GM12878 (cell line): ENCODE measurements at regions not wholly inside any gene's neighbourhood (a gene's known extent, or its start where the extent isn't known, plus 50 kb on each side); places are given as distances from the start of the nearest gene placed in this dataset.
"Not testable (repeated sequence)": the region's sequence is repeated elsewhere in the genome, so short reads cannot be mapped to it uniquely, and the experiment has no call there.

Experiments
- ATAC-seq: fragments of 200-7000 bp; cut with Tn5 transposase; 3 replicates; pipeline ENCODE4 v1.9.1; 2020; ENCODE audit warnings: mild to moderate bottlenecking, moderate library complexity
- BruUV-seq: library from RNA; stranded (reverse); fragments of 400-500 nt; replicated peaks from 2 replicates; lab custom pipeline; 2021; lab: Mats Ljungman, UMichigan
- CTCF ChIA-PET: fragments of 300-600 bp; sonication (Branson Sonifier 250); formaldehyde crosslinking; extraction: SDS; loops from one replicate; lab custom pipeline; 2021; ENCODE audit warnings: inconsistent platforms; lab: Yijun Ruan, JAX
- POLR2A ChIA-PET: fragments of 350-600 bp; formaldehyde crosslinking; extraction: SDS; loops from one replicate; lab custom pipeline; 2021; ENCODE audit warnings: inconsistent platforms; lab: Charles Lee
- RAD21 ChIA-PET: fragments of 300-600 bp; sonication (Branson Sonifier 250); formaldehyde crosslinking; loops from one replicate; lab custom pipeline; 2023; ENCODE audit warnings: antibody characterized with exemption; ENCODE audit not compliant: unreplicated experiment; lab: Charles Lee
- SMC1A ChIA-PET: fragments of 300-600 bp; sonication (Branson Sonifier 250); formaldehyde crosslinking; loops from one replicate; lab custom pipeline; 2023; ENCODE audit not compliant: unreplicated experiment, uncharacterized antibody; lab: Charles Lee
- DNase-seq: peaks from one replicate; pipeline ENCODE4 v3.0.0-alpha.2; 2011; ENCODE audit warnings: low read depth, low spot score
- FAIRE-seq: peaks from 3 replicates; lab custom pipeline; 2011; peaks lifted over from hg19 to GRCh38; lab: Jason Lieb, UNC
- H2AFZ ChIP-seq: 2 replicates; pipeline ENCODE4 v1.6.0; 2011; ENCODE audit warnings: low read depth, low read length, control low read depth; ENCODE audit not compliant: control insufficient read depth
- H3K27ac ChIP-seq: 2 replicates; pipeline ENCODE4 v1.5.1; 2011; ENCODE audit warnings: control low read depth; ENCODE audit not compliant: control insufficient read depth, insufficient read depth
- H3K27me3 ChIP-seq, 2 experiments: replicated peaks in 1 of 2; 2 replicates each; pipeline versions ENCODE4 v1.6.0 to v1.6.1; 2011; ENCODE audit warnings: low read length in 1 of 2; ENCODE audit not compliant: control insufficient read depth in 2 of 2, insufficient read depth in 2 of 2
- H3K36me3 ChIP-seq, 2 experiments: 2 replicates each; pipeline ENCODE4 v1.5.1; 2011; ENCODE audit warnings: low read length in 1 of 2; ENCODE audit not compliant: control insufficient read depth in 2 of 2, insufficient read depth in 2 of 2
- H3K4me1 ChIP-seq: 2 replicates; pipeline ENCODE4 v1.6.1; 2011; ENCODE audit warnings: mild to moderate bottlenecking, low read length, moderate library complexity, mixed read lengths; ENCODE audit not compliant: control insufficient read depth, insufficient read depth
- H3K4me2 ChIP-seq: 2 replicates; pipeline ENCODE4 v1.6.0; 2011; ENCODE audit warnings: control low read depth; ENCODE audit not compliant: control insufficient read depth, insufficient read depth
- H3K4me3 ChIP-seq: fragments of 200-600 bp; sonication (generic); 2 replicates; pipeline ENCODE4 v1.5.1; 2016
- H3K79me2 ChIP-seq: 2 replicates; pipeline ENCODE4 v1.6.0; 2011; ENCODE audit warnings: low read length; ENCODE audit not compliant: control insufficient read depth, insufficient read depth
- H3K9ac ChIP-seq: 2 replicates; pipeline ENCODE4 v1.8.0; 2011; ENCODE audit warnings: low read length, control low read depth, mixed read lengths; ENCODE audit not compliant: control insufficient read depth, insufficient read depth
- H3K9me3 ChIP-seq: replicated peaks from 3 replicates; pipeline ENCODE4 v1.5.1; 2011; ENCODE audit warnings: mild to moderate bottlenecking, low read length; ENCODE audit not compliant: control insufficient read depth, insufficient read depth
- H4K20me1 ChIP-seq: 2 replicates; pipeline ENCODE4 v1.6.0; 2011; ENCODE audit not compliant: control insufficient read depth, insufficient read depth
- CREM ChIP-seq: IDR thresholded peaks from 2 replicates; pipeline ENCODE4 v1.6.1; 2014; ENCODE audit warnings: antibody characterized with exemption, low read depth
- SP1 ChIP-seq: IDR thresholded peaks from one replicate; pipeline ENCODE4 v1.6.1; 2011; ENCODE audit warnings: low read depth, low read length
- SUZ12 ChIP-seq: fragments of 200-600 bp; sonication (generic); IDR thresholded peaks from one replicate; pipeline ENCODE4 v1.6.1; 2018; ENCODE audit warnings: antibody characterized with exemption, mild to moderate bottlenecking; ENCODE audit not compliant: unreplicated experiment
- TAF1 ChIP-seq: IDR thresholded peaks from 2 replicates; pipeline ENCODE4 v1.6.1; 2011; ENCODE audit warnings: mild to moderate bottlenecking, low read depth, low read length, borderline replicate concordance
- WGBS: methylation state at CpG from one replicate; pipeline ENCODE4 v1.1.6; 2016; ENCODE audit warnings: low lambda C conversion rate; ENCODE audit not compliant: insufficient replicate concordance, insufficient coverage; ENCODE audit errors: missing lambda C conversion rate; 5-methylcytosine and 5-hydroxymethylcytosine counted together
- in situ Hi-C: fragments of 300-500 bp; cut with MboI; formaldehyde crosslinking; loops from 9 replicates; pipeline ENCODE4 v1.14.3; 2018; ENCODE audit warnings: mixed read lengths
- intact Hi-C: fragments of 100-400 bp; cut with micrococcal nuclease; formaldehyde crosslinking; loops from one replicate; pipeline ENCODE4 v1.14.2; 2022; ENCODE audit not compliant: unreplicated experiment

- TF ChIP-seq TAF1 (no peak), CREM (no peak), SP1 (no peak), SUZ12 (no peak)
- DNase-seq (no peak), ATAC-seq (no peak), FAIRE-seq (no peak)
- in situ Hi-C loops, result no loop called here
- WGBS, result 61% methylated on average over 12 of the region's 17 CpGs
- Histone ChIP-seq H4K20me1 (no peaks in the 10 kb centered on the region), H3K4me3 (no peak overlapping the region), H3K4me1 (no peaks in the 10 kb centered on the region), H3K79me2 (no peaks in the 10 kb centered on the region), H3K4me2 (no peak overlapping the region), H3K9ac (no peak overlapping the region), H3K27ac (no peak overlapping the region), H3K9me3 (no peaks in the 10 kb centered on the region), H2AFZ (no peak overlapping the region), H3K36me3 (no peaks in the 10 kb centered on the region), H3K27me3 (no peaks in the 10 kb centered on the region)
- ChIA-PET CTCF (no interaction called here), SMC1A (no interaction called here), RAD21 (no interaction called here), POLR2A (no interaction called here)
- BruUV-seq, result no TSS peak
- intact Hi-C loops, result no loop called here
These were observed 1500.8 kb upstream of the DEFB115 start for GRCh38 chr20:29756664-29757063.

DNA sequence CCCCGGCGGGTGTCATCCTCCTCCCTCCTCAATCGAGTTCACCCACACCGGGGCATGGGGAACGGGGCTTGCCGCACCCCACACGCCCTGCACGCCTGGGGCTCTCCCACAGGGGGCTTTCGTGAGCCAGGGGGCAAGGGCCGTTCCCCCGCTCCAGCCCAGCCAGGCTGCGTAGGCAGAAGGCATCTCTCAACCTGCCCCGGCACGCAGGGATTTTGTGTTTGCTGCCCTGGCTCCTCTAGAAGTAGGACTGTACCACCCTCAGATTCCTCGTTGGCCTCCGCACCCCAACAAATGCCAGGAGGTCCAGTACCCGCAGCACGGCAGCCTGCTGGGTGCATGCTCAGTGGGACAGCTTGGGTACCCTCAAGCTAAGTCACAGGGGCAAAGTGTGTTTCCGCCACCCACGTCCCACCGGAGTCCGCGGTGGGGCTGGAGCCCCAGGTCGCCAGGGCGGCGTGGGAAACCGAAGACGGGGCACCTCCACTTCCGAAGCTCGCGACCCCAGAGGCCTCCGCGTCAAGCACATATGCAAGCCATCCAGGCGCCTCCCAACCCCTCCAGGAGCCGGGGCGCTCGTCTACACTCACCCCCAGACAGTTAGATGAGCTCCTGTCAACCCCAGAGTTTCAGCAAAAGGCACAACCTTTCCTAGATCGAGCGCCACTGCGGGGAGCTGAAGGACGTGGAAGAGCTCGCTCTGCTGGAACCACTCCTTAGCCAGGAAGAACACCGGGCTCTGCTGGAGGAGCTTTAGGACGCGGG, 1495.7 kb upstream of the DEFB115 start:
- intact Hi-C loops, DNase-seq, H3K4me3 ChIP-seq, H3K79me2 ChIP-seq, H3K27me3 ChIP-seq, H3K4me2 ChIP-seq, H3K4me1 ChIP-seq, BruUV-seq, in situ Hi-C loops, SMC1A ChIA-PET, H3K36me3 ChIP-seq, H4K20me1 ChIP-seq, H3K9ac ChIP-seq, POLR2A ChIA-PET, ATAC-seq, CTCF ChIA-PET, FAIRE-seq, H3K27ac ChIP-seq, H2AFZ ChIP-seq, H3K9me3 ChIP-seq, RAD21 ChIA-PET: not testable (repeated sequence)
- 67% methylated on average over 37 of the region's 45 CpGs for WGBS
